Rectal smooth muscle tissue (tissue), 1 donor: ENCODE measurements at regions not wholly inside any gene's neighbourhood (a gene's known extent, or its start where the extent isn't known, plus 50 kb on each side); places are given as distances from the start of the nearest gene placed in this dataset.

Experiments
- H3K27ac ChIP-seq: one replicate; pipeline ENCODE4 v1.7.0; 2013; ENCODE audit warnings: low read depth, low read length, inconsistent platforms
- H3K27me3 ChIP-seq: one replicate; pipeline ENCODE4 v1.7.0; 2013; ENCODE audit warnings: low read length; ENCODE audit not compliant: control insufficient read depth, insufficient read depth
- H3K36me3 ChIP-seq: one replicate; pipeline ENCODE4 v1.7.0; 2013; ENCODE audit warnings: low read length; ENCODE audit not compliant: control insufficient read depth, insufficient read depth
- H3K4me1 ChIP-seq: one replicate; pipeline ENCODE4 v1.7.0; 2013; ENCODE audit warnings: low read length; ENCODE audit not compliant: control insufficient read depth, insufficient read depth
- H3K4me3 ChIP-seq: one replicate; pipeline ENCODE4 v1.7.0; 2013; ENCODE audit warnings: low read length
- H3K9ac ChIP-seq: one replicate; pipeline ENCODE4 v1.7.0; 2013; ENCODE audit warnings: low read length

DNA sequence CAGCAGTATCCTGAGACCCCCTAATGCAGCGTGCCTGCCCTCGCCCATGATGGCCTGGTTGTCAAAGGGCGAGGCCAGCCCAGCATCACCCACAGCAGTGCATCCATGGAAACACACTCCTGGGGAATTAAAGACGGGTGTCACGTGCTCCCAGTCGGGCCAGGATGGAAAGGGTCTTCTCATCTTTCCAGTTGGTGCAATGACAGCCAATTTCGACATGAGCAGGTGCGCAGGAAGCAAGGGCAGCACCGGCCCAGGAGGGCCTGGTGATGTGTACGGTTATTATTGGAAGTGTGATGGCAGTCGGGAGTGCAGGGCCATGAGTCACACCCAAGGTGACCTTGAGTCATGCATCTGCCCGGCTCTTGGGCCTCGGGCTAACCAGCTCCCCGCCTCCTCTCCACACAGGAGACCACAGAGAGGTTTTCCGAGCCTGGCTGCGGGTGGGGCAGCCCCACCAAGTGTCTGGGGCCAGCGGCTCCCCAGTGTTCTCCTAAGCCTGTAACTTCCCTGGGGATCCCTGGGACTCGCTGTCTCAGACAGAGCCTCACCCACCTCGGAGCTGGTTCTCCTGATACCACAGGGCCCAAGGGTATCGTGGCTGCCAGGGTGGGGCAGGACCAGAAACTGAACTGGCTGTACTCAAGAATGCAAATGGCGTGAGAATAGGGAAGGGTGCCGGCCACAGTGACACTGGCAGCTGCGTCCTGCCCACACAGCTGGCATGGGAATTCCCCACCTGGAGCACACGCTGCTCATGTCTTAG is 119.8 kb downstream of the SIK1 start:
- Histone ChIP-seq H3K9ac (no peak overlapping the region), H3K27ac (no peak overlapping the region), H3K27me3 (no peaks in the 10 kb centered on the region), H3K36me3 (no peaks in the 10 kb centered on the region), H3K4me3 (no peak overlapping the region), H3K4me1 (no peaks in the 10 kb centered on the region)

DNA sequence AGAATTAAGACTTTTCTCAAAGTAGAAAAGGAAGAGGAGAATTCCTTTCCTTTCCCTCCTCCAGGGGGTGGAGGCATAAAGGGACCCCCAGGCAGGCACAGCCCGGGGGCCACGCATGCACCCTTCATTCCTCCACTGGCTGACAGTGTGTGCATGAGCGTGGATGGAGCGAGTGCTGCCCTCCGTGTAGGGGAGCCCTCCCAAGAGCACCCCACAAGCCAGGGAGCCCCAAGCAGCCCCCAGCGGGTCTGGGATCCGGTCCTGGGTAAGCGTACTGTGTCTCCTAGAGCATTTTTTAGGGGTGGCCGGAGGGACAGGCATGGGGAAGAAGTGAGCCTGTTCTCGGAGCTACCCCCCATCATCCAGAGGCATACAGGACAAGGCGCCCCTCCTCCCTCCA is 120.5 kb downstream of the SIK1 start:
- Histone ChIP-seq H3K4me1 (no peaks in the 10 kb centered on the region), H3K9ac (no peak overlapping the region), H3K4me3 (no peak overlapping the region), H3K27me3 (no peaks in the 10 kb centered on the region), H3K36me3 (no peaks in the 10 kb centered on the region), H3K27ac (no peak overlapping the region)

DNA sequence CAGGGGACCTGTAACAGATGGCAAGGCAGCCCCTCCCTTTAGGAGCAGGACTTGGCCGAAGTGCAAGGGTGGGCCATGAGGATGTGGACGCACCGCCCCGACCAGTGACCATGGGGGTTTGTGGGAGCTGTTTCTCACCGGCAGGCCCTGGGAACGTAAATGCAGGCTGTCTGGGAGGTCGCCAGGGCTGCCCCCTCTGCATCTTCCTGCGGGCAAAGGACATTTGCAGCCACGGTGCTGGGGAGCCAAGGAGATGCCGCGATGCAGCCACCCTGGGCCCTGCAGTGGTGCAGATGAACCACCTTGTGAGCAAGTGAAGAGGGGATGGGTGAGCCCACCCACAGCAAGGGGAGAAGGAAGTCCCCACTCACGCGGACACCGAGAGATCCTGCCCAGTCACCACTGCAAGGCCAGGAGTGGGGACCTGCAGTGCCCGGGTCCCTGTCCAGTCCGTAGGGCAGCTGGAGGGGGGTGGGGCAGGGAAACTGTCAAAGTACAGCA is 121.1 kb downstream of the SIK1 start:
- no peak overlapping the region for H3K4me3 ChIP-seq
- H3K9ac ChIP-seq: no peak overlapping the region
- H3K27ac ChIP-seq: no peak overlapping the region
- H3K27me3 ChIP-seq: no peaks in the 10 kb centered on the region
- no peaks in the 10 kb centered on the region for H3K4me1 ChIP-seq
- no peaks in the 10 kb centered on the region for H3K36me3 ChIP-seq

DNA sequence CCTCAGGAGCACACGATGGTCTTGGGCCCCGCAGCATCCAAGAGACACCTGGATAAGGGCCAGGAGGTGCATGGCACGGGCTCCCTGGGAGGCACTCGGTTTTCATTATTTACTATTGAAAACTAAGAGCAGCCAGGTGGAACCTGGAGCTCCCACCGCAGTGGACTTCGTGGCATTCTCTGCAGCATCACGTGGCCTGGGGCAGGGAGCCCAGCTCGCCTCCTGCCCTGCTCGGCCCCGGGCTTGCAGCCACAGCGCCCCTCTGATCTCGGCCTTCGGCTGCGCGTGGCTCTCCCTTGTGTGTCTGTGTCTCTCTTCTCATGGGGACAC is 121.6 kb downstream of the SIK1 start:
- Histone ChIP-seq H3K9ac (no peak overlapping the region), H3K27me3 (no peaks in the 10 kb centered on the region), H3K27ac (no peak overlapping the region), H3K36me3 (no peaks in the 10 kb centered on the region), H3K4me3 (no peak overlapping the region), H3K4me1 (no peaks in the 10 kb centered on the region)

DNA sequence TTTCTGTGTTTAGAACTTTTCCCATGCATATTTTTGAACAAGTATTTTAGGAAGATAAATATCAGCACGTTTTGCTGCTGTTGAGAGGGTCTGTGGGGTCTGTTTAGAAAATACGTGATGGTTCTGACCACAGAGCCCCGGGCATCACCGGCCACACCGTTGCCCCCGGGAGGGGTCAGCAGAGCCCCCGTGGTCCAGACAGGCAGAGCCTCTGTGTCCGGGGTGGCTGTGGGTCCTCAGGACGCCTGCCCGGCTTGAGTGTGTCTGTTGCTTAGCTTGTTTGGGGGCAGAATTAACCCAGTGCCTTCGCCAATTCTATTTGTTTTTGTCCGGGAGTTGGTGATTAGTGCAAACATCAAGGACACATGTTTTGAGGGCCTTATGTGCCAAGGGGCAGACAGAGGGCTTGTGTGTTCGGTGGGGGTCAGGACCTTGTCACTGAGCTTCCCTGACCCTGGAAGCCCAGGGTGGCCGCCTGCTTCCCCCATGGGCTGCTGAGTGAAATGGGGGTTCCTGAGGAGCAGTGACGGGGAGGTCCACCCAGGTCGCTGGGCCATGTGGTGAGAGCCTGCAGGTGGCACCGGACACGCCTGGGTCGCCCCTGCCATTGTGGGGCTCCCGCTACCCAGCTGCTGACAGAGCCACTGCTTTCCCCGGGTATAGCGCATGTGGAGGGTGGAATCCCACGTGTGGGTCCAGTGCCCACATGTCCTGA is 122.2 kb downstream of the SIK1 start:
- Histone ChIP-seq H3K4me3 (no peak overlapping the region), H3K4me1 (no peaks in the 10 kb centered on the region), H3K27me3 (no peaks in the 10 kb centered on the region), H3K9ac (no peak overlapping the region), H3K27ac (no peak overlapping the region), H3K36me3 (no peaks in the 10 kb centered on the region)

DNA sequence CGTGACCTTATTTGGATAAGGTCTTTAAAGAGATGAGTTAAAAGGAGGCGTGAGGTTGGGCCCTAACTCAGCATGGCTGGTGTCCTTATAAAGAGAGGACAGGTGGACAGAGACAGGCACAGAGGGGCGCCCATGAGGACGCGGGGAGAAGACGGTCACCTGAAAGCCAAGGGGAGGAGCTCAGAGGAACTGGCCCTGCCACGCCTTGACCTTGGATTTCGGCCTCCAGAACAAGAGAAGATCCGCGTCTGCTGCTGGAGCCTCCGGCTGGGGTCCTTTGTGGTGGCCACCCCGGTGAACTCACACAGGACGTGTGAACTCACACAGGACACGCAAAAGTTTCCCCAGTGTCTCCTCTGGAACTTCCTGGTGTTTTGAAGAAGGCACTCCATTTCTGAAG is 122.7 kb downstream of the SIK1 start:
- Histone ChIP-seq H3K9ac (no peak overlapping the region), H3K4me3 (no peak overlapping the region), H3K36me3 (no peaks in the 10 kb centered on the region), H3K27me3 (no peaks in the 10 kb centered on the region), H3K4me1 (no peaks in the 10 kb centered on the region), H3K27ac (no peak overlapping the region)

DNA sequence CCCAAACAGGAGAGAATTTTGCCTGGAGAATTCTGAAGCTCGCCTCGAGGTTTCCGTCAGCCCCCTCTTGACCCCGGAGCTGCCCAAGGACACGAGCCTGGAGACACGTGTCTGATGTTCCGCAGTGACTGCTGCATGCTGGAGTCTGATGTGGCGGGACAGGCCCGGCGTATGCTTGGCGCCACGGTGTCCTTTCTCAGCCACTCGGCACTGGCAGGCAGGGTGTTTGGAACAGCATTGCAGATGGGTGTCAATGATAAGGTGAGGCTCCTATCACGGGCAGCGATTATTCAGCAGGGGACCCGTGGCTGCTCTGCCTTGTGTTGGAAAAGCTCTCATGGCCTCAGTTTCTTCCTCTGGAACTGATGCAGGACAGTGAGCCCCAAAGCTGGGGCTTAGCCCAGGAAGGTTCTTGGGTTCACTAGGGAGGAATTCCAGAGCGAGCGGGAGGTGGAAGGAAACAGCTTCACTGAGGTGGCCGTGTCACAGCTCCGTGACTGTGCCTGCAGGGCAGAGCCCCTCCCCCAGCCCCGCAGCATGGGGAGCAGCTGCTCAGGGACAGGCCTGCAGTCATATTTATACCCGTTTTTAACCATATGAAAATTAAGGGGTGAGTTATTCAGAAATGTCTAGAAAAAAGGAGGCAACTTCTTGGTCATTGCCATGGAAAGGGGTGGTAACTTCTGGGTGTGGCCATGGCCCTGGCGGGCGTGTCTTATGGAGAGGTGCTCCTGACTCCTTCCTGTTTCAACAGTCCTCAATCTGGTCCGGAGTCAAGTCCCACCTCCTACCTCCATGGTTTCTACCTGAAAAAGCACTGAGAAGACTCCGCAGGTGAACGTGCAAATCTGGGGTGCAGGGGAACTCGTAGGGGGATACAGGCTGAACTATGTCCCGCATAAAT is 123.4 kb downstream of the SIK1 start:
- Histone ChIP-seq H3K27me3 (no peaks in the 10 kb centered on the region), H3K4me3 (no peak overlapping the region), H3K4me1 (no peaks in the 10 kb centered on the region), H3K9ac (no peak overlapping the region), H3K27ac (no peak overlapping the region), H3K36me3 (no peaks in the 10 kb centered on the region)

DNA sequence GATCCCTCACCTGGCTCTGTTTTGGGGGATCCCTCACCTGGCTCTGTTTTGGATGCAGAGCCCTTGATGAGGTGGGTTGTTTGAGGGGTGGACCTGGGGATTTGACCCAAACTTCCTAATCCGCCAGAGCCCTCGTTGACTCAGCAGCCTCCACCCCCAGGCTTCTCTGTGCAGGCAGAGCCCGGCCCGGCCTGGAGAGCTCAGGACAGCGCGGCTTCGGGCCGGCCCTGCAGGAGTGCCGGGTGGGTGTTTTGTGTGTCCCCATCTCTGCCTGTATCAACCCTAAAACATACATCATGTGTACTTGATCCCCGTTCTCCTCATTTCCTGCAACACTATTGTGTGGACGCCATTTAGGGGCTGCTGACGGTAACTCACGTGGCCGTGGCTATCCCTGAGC is 124.2 kb downstream of the SIK1 start:
- Histone ChIP-seq H3K9ac (no peak overlapping the region), H3K27me3 (no peaks in the 10 kb centered on the region), H3K4me3 (no peak overlapping the region), H3K27ac (no peak overlapping the region), H3K4me1 (no peaks in the 10 kb centered on the region), H3K36me3 (no peaks in the 10 kb centered on the region)

DNA sequence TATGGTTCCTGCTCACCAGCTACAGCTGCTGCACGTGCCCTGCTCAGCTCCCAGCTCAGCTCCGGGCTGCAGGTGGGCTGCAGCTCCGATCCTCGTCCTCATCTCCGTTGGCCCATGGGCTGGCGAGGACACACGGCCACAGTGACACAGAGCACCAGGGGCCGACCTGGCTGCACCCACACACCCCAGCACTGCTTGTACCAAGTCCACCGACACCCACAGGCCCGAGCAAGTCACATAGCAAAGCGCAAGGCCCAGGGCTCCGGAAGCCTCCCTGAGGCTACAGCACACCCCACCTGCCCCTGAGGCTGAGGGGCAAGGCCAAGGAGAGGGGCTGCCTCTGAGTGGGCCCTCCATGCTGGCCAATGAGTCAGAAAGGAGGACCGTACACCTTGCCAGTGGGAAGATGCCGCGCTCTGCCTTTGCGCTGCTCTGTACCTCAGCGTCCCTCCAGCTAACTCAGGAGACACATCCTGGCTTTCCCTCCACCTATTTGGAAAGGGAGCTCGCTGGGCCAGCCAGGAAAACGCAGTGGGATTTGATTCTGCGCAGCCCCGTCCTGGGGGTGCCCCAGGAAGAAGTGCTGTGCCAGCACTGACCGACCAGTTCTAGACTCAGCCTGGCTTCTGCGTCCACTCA is 124.8 kb downstream of the SIK1 start:
- Histone ChIP-seq H3K27me3 (no peaks in the 10 kb centered on the region), H3K27ac (no peak overlapping the region), H3K9ac (no peak overlapping the region), H3K4me3 (no peak overlapping the region), H3K4me1 (no peaks in the 10 kb centered on the region), H3K36me3 (no peaks in the 10 kb centered on the region)

DNA sequence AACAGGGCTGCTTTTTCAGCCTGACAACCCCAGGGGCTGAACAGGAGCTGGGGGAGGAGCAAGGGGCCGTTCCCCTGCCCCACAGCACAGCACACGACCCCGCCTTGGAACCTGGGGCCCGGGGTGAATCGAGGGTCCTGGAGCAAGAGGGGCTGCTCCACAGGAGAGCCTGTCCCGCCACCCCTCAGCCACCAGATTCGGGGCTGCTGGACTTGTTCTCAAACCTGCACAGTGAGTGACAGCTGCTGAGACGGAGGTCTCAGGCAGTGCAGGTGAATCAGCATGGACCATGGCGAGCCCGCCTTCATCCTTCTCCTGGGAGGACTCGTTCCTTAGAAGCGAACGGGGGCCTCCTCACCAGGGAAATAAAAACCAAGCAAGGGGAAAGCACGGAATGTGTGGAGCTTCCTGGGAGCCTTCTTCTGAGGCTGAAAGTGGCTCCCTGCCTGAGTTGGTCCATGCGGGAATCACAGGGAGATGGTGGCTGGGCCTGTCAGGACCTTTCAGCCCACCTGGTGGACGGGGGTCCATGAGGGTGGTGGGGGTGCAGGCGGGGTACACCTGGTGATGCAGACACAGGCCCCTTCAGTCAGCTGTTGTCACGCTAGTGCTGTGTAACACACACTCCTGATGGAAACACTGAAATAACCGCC is 125.4 kb downstream of the SIK1 start:
- no peak overlapping the region for H3K27ac ChIP-seq
- no peak overlapping the region for H3K9ac ChIP-seq
- H3K36me3 ChIP-seq: no peaks in the 10 kb centered on the region
- H3K27me3 ChIP-seq: no peaks in the 10 kb centered on the region
- H3K4me3 ChIP-seq: no peak overlapping the region
- H3K4me1 ChIP-seq: no peaks in the 10 kb centered on the region

DNA sequence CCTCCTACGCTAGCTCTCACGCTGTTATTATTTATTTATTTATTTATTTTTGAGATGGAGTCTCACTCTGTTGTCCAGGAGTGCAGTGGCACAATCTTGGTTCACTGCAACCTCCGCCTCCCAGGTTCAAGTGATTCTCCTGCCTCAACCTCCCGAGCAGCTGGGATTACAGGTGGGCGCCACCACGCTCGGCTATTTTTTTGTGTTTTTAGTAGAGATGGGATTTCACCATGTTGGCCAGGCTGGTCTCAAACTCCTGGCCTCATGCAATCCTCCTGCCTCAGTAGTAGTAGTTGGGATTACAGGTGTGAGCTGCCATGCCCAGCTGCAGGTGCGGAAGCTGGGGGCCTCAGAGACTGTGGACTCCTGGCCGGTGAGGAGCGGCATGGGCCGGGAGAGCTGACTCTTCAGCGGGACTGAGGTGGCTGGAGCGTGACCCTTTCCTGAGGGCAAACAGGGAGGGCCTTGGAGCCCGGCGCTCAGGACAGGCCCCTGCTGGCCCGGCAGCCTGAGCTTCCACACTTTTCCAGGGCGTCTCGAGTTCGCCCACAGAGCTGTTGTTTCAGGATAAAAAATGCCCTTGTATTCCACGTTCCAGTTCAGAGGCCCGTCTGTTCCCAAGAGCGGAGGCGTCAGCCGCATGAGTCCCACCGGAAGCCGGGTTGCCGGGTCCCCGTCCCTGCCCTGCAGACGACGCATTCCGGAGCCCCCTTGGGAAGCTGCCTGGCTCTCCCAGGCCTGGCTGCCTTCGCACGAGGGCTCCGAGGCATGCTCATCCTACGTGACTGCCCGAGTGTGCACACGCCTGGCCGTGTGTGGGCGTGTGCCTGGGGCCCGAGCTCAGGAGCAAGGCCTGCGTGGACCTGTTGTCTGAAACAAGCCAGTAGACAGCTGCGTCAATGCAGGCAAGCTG is 126.2 kb downstream of the SIK1 start:
- Histone ChIP-seq H3K27me3 (no peaks in the 10 kb centered on the region), H3K4me1 (no peaks in the 10 kb centered on the region), H3K36me3 (no peaks in the 10 kb centered on the region), H3K4me3 (no peak overlapping the region), H3K27ac (no peak overlapping the region), H3K9ac (no peak overlapping the region)
